GM19239 (cell line): ENCODE measurements at regions not wholly inside any gene's neighbourhood (a gene's known extent, or its start where the extent isn't known, plus 50 kb on each side); places are given as distances from the start of the nearest gene placed in this dataset.

Source experiments
- DNase-seq: peaks from one replicate; pipeline ENCODE4 v3.0.0; 2011; ENCODE audit warnings: low spot score; ENCODE audit not compliant: insufficient read length
- FAIRE-seq: peaks from 2 replicates; lab custom pipeline; 2011; peaks lifted over from hg19 to GRCh38; lab: Jason Lieb, UNC

DNA sequence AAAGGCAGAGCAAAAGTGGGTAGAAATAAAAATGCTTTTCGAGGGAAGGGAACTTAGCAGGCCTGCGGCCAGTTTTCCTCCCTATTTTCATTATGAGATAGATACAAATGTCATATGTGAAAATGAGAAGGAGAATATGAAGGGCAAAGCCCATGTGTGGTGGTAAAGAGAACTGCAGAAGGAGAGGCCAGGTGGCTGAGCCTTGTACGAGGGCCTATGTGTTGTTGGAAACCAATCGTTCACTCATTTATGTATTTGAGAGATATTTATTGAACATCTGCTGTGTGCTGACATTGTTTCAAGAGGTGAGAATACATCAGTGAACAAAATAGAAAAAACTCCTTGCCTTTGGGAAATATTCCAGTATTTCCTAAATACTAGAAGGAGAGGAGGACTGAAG lies 147.7 kb downstream of the SH3BGRL2 start:
- FAIRE-seq (no peak), DNase-seq (no peak)

DNA sequence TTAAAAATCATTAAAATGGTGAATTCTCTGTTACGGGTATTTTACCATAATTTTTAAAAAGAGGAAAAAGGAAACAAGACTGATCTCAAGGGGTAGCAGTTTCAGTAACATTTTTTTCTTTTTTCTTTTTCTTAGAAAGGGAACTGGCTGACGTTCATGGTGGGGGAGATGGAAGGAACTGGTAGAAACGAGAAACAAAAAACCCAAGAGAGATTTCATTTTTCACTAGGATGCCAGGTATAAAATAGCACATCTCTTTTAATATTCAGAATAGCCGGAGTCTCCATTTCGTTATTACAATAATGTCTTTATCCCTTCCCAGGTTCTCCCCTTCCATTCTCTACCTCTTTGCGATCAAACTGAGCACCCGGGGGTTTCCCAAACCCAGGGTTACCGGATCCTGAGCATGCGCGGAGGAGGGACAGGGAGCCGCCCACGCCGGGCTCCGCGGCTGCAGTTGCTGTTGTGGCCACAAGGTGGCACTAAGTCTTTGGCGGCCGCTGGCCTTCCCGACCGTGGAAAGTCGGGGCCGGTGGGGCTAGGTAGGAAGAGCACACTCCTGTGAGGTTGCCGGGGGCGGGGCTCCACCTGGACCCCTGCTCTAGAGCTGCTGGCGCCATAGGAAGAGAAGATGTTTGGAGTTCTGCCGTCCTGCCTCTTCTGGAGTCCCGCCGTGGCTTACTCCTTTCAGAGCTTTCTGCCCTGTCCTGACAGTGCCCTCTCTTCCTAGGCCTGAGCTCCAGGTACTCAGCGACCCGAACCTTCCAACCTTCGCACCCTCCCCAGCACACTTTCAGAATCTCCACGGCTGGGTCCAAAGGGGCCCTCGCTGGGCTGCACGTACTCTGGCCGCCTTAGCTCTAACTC lies 146.8 kb downstream of the SH3BGRL2 start:
- DNase-seq = peak; percentile 76
- FAIRE-seq = peak; percentile 91

DNA sequence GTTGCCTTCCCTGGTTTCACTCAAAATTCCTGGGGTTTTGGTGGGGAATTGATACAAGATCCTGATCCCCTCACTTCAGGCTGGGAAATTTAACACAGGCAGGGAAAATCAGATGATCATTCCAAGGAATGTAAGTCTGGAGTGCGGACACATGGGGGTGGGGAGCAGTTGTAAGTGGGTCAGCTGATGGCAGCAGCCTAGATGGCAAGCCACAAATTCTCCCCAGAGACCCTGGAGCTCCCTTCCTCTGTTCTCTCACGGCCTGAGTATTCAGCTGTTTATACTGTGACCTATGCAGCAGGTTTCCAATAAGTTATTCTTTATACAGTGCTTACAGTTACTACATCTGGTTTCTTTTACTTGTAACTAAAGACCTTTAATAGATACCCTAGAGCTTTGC lies 144.9 kb downstream of the SH3BGRL2 start:
- no peak for FAIRE-seq
- no peak for DNase-seq

- DNase-seq (no peak), FAIRE-seq (no peak)
Observed at GRCh38 chr6:79775222-79775621, 144.1 kb downstream of the SH3BGRL2 start.

GRCh38 chr6:79764747-79765146 lies 133.6 kb downstream of the SH3BGRL2 start:
- FAIRE-seq = no peak
- DNase-seq = no peak

DNA sequence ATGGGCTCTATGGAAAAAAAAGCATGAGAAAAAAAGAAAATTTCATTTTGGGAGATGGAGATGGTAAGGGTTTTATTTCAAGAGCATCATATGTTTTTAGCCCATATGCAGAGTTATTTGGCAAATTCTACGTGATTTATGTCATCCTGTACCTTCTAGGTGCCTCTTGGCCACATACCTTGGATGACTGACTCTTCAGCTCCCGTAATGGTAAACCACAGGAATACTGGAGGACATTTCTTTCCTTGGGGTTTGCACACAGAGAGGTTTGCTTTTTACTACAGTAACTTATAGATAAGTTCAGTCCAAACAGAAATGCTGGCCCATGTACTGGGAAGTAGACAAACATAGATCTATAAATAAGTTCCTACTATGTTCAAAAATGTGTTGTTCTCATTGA lies 132.2 kb downstream of the SH3BGRL2 start:
- FAIRE-seq = no peak
- DNase-seq = no peak

- no peak for FAIRE-seq
- no peak for DNase-seq
Observed at GRCh38 chr6:79762370-79762769, 131.2 kb downstream of the SH3BGRL2 start.

DNA sequence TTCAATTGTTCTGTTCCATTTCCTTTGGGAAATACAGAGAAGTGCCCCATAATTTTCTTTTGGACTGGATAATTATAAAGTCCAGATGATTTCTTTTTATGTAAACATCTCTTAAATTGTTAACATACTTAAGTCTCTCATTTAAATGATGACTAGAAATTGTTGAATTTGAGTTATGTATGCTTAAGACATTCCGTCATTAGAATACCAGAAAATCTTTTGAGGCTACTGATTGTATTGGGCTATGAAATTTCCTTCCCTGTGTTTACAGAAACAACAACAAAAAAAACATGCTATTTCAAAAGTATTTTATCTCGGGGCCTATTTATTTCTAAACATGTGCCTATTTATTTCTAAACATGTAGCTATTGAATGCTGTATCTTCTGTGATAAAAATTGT lies 125.4 kb downstream of the SH3BGRL2 start:
- FAIRE-seq (no peak), DNase-seq (no peak)

- FAIRE-seq (no peak), DNase-seq (no peak)
Observed at GRCh38 chr6:79755967-79756366, 124.8 kb downstream of the SH3BGRL2 start.
